A549 (cell line): ENCODE measurements at regions not wholly inside any gene's neighbourhood (a gene's known extent, or its start where the extent isn't known, plus 50 kb on each side); places are given as distances from the start of the nearest gene placed in this dataset.

Source experiments
- ATAC-seq, 2 experiments: fragments of 200-7000 bp in 1 of 2; fragments of >200 bp in 1 of 2; cut with Nextera tagmentation in 1 of 2; cut with Tn5 transposase in 1 of 2; 3 replicates each; pipeline versions ENCODE4 v1.8.0 to v1.9.1; 2018 to 2020; ENCODE audit warnings: mild to moderate bottlenecking in 1 of 2, moderate library complexity in 1 of 2
- CTCF ChIA-PET: fragments of 300-600 bp; sonication (Branson Sonifier 250); formaldehyde crosslinking; extraction: SDS; loops from one replicate; lab custom pipeline; 2021; ENCODE audit warnings: antibody characterized with exemption, inconsistent platforms; lab: Yijun Ruan, JAX
- POLR2A ChIA-PET: fragments of 350-600 bp; formaldehyde crosslinking; extraction: SDS; loops from one replicate; lab custom pipeline; 2021; ENCODE audit warnings: antibody characterized with exemption, inconsistent platforms; lab: Yijun Ruan, JAX
- DNase-seq, 2 experiments: peaks; one replicate each; pipeline versions ENCODE4 v3.0.0 to v3.0.0-alpha.2; 2011 to 2016; ENCODE audit warnings: low read depth in 1 of 2, low spot score in 1 of 2
- FAIRE-seq: peaks from 2 replicates; lab custom pipeline; 2011; peaks lifted over from hg19 to GRCh38; lab: Jason Lieb, UNC
- H3K27ac ChIP-seq, 2 experiments: fragments of >200 bp; sonication (Bioruptor Twin); formaldehyde crosslinking; 3 replicates each; pipeline ENCODE4 v1.5.1; 2016 to 2017
- H3K4me1 ChIP-seq: fragments of >200 bp; sonication (Bioruptor Twin); formaldehyde crosslinking; 3 replicates; pipeline ENCODE4 v1.6.1; 2016
- H3K4me2 ChIP-seq: fragments of >200 bp; sonication (Bioruptor Twin); formaldehyde crosslinking; 3 replicates; pipeline ENCODE4 v1.6.1; 2016
- H3K4me3 ChIP-seq: fragments of >200 bp; sonication (Bioruptor Twin); formaldehyde crosslinking; 3 replicates; pipeline ENCODE4 v1.5.1; 2016
- H3K9me3 ChIP-seq: fragments of >200 bp; sonication (Bioruptor Twin); formaldehyde crosslinking; 3 replicates; pipeline ENCODE4 v1.6.1; 2016
- BHLHE40 ChIP-seq: IDR thresholded peaks from 2 replicates; pipeline ENCODE4 v1.6.1; 2012; ENCODE audit warnings: low read depth, low read length, inconsistent platforms
- CBX2 ChIP-seq: fragments of 200-600 bp; sonication (generic); IDR thresholded peaks from 2 replicates; pipeline ENCODE4 v1.6.1; 2016; ENCODE audit warnings: low read depth, mild to moderate bottlenecking, borderline replicate concordance
- CBX8 ChIP-seq: fragments of 200-600 bp; sonication (generic); IDR thresholded peaks from 2 replicates; pipeline ENCODE4 v1.6.1; 2016
- CEBPB ChIP-seq, 2 experiments: fragments of >200 bp in 1 of 2; sonication (Bioruptor Twin) in 1 of 2; formaldehyde crosslinking in 1 of 2; IDR thresholded peaks; 2 replicates each; pipeline ENCODE4 v1.6.1; 2012 to 2016
- CHD2 ChIP-seq: fragments of 150-350 bp; IDR thresholded peaks from 2 replicates; pipeline ENCODE4 v1.6.1; 2014; ENCODE audit warnings: low read length; ENCODE audit not compliant: partially characterized antibody
- EHF ChIP-seq: fragments of 250-450 bp; sonication (Bioruptor Pico); IDR thresholded peaks from 2 replicates; pipeline ENCODE4 v1.5.0; 2020; ENCODE audit warnings: mild to moderate bottlenecking
- EP300 ChIP-seq, 2 experiments: fragments of >200 bp; sonication (Bioruptor Twin); formaldehyde crosslinking; IDR thresholded peaks; 2 replicates in 1 of 2; 3 replicates in 1 of 2; pipeline ENCODE4 v1.6.1; 2016 to 2017
- ESRRA ChIP-seq: fragments of 150-350 bp; IDR thresholded peaks from 2 replicates; pipeline ENCODE4 v1.6.1; 2014; ENCODE audit warnings: mild to moderate bottlenecking, low read length, borderline replicate concordance
- FOSB ChIP-seq: fragments of 250-450 bp; sonication (Bioruptor Pico); IDR thresholded peaks from 2 replicates; pipeline ENCODE4 v1.5.0; 2020; ENCODE audit warnings: mild to moderate bottlenecking, moderate library complexity
- FOXS1 ChIP-seq: fragments of 250-450 bp; sonication (Bioruptor Pico); IDR thresholded peaks from 2 replicates; pipeline ENCODE4 v1.5.0; 2020; ENCODE audit warnings: mild to moderate bottlenecking, moderate library complexity
- HDAC2 ChIP-seq: fragments of 200-600 bp; sonication (generic); IDR thresholded peaks from 2 replicates; pipeline ENCODE4 v1.6.1; 2016
- HEYL ChIP-seq: fragments of 250-450 bp; sonication (Bioruptor Pico); IDR thresholded peaks from 2 replicates; pipeline ENCODE4 v1.8.0; 2021; ENCODE audit warnings: mild to moderate bottlenecking, moderate library complexity
- JUN ChIP-seq, 2 experiments: fragments of >200 bp; sonication (Bioruptor Twin); formaldehyde crosslinking; IDR thresholded peaks; 2 replicates in 1 of 2; 3 replicates in 1 of 2; pipeline ENCODE4 v1.6.1; 2016 to 2017
- KDM5A ChIP-seq: fragments of 200-600 bp; sonication (generic); IDR thresholded peaks from 2 replicates; pipeline ENCODE4 v1.6.1; 2016; ENCODE audit warnings: antibody characterized with exemption, mild to moderate bottlenecking
- MAFK ChIP-seq: fragments of 450-650 bp; IDR thresholded peaks from 2 replicates; pipeline ENCODE4 v1.6.1; 2014; ENCODE audit not compliant: partially characterized antibody
- MAZ ChIP-seq: fragments of 150-350 bp; IDR thresholded peaks from 2 replicates; pipeline ENCODE4 v1.6.1; 2014; ENCODE audit warnings: antibody characterized with exemption, low read depth, low read length, borderline replicate concordance
- NPAS2 ChIP-seq: fragments of 250-450 bp; sonication (Bioruptor Pico); IDR thresholded peaks from 2 replicates; pipeline ENCODE4 v1.8.0; 2022; ENCODE audit warnings: mild to moderate bottlenecking, moderate library complexity, borderline replicate concordance
- NR3C1 ChIP-seq: fragments of >200 bp; sonication (Bioruptor Twin); formaldehyde crosslinking; IDR thresholded peaks from 3 replicates; pipeline ENCODE4 v1.6.1; 2017
- PHF8 ChIP-seq: fragments of 200-600 bp; sonication (generic); IDR thresholded peaks from 2 replicates; pipeline ENCODE4 v1.6.1; 2016; ENCODE audit warnings: low read depth, mild to moderate bottlenecking, antibody characterized with exemption, moderate library complexity, borderline replicate concordance
- POLR2A ChIP-seq: IDR thresholded peaks from 2 replicates; pipeline ENCODE4 v1.6.1; 2012; ENCODE audit warnings: mild to moderate bottlenecking, low read length
- POLR2AphosphoS2 ChIP-seq: conservative IDR thresholded peaks from 2 replicates; pipeline ENCODE4 v1.6.1; 2012; ENCODE audit warnings: low read length, improper control_type of control experiment, inconsistent platforms
- RAD21 ChIP-seq, 2 experiments: fragments of >200 bp in 1 of 2; sonication (Bioruptor Twin) in 1 of 2; formaldehyde crosslinking in 1 of 2; IDR thresholded peaks in 1 of 2; conservative IDR thresholded peaks in 1 of 2; 2 replicates in 1 of 2; 3 replicates in 1 of 2; pipeline ENCODE4 v1.6.1; 2012 to 2018; ENCODE audit warnings: inconsistent platforms in 1 of 2
- SREBF2 ChIP-seq: fragments of 450-650 bp; IDR thresholded peaks from 2 replicates; pipeline ENCODE4 v1.6.1; 2014; ENCODE audit warnings: mild to moderate bottlenecking, moderate library complexity
- TFCP2L1 ChIP-seq: fragments of 250-450 bp; sonication (Bioruptor Pico); IDR thresholded peaks from 2 replicates; pipeline ENCODE4 v1.5.0; 2021; ENCODE audit warnings: mild to moderate bottlenecking
- ZNF302 ChIP-seq: fragments of 250-450 bp; sonication (Bioruptor Pico); IDR thresholded peaks from 2 replicates; pipeline ENCODE4 v1.9.0; 2021; ENCODE audit warnings: inconsistent platforms, mild to moderate bottlenecking, moderate library complexity
- WGBS: methylation state at CpG from one replicate; pipeline ENCODE4 v1.1.6; 2017; ENCODE audit errors: missing lambda C conversion rate; 5-methylcytosine and 5-hydroxymethylcytosine counted together
- TF ChIP-seq, protein P1 (sequence below): fragments of 450-650 bp; IDR thresholded peaks from 2 replicates; pipeline ENCODE4 v1.6.1; 2014; ENCODE audit warnings: antibody characterized with exemption
- TF ChIP-seq, protein P2 (sequence below): fragments of >200 bp; sonication (Bioruptor Twin); formaldehyde crosslinking; IDR thresholded peaks from 2 replicates; pipeline ENCODE4 v1.6.1; 2016
- TF ChIP-seq, protein P3 (sequence below): fragments of 150-350 bp; IDR thresholded peaks from 2 replicates; pipeline ENCODE4 v1.6.1; 2014; ENCODE audit warnings: low read depth, mild to moderate bottlenecking, low read length

DNA sequence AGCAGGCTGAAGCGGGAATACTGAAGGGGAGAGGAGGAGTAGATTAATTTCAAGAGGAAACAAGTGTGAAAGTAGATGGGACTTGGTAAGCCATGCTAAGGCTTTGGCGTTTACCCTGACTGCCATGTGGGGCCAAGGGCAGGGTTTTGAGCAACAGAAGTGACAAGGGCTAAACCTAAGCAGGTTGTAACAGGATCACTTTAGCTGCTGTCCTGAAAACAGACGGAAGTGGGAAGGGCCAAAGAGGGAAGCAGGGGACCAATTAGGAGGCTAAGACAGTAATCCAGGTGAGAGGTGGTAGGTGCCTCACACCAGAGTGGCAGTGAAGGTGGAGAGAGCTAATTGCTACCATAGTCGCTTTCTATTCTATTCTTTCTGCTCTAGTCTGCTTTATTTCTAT is 166.5 kb downstream of the PJA1 start:
- TF ChIP-seq ESRRA: no peak
- TF ChIP-seq, protein P1, sequence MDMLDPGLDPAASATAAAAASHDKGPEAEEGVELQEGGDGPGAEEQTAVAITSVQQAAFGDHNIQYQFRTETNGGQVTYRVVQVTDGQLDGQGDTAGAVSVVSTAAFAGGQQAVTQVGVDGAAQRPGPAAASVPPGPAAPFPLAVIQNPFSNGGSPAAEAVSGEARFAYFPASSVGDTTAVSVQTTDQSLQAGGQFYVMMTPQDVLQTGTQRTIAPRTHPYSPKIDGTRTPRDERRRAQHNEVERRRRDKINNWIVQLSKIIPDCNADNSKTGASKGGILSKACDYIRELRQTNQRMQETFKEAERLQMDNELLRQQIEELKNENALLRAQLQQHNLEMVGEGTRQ: no peak
- TF ChIP-seq ZNF302: no peak
- no peak for TF ChIP-seq CHD2
- no peak for TF ChIP-seq BHLHE40
- no peak for TF ChIP-seq HEYL (CRISPR knock-in tag)
- TF ChIP-seq MAFK: no peak
- TF ChIP-seq JUN (IDR thresholded peaks at IDR 0.05): no peak
- no peak for TF ChIP-seq CBX2
- DNase-seq (no peak), FAIRE-seq (no peak), ATAC-seq (no peak)
- WGBS: 69% methylated on average over 4 of the region's 4 CpGs
- H3K9me3 ChIP-seq: no peaks in the 10 kb centered on the region
- no peaks in the 10 kb centered on the region for H3K4me1 ChIP-seq
- CTCF ChIA-PET: no interaction called here
- H3K4me2 ChIP-seq: no peak overlapping the region
- POLR2A ChIA-PET: no interaction called here
- no peak overlapping the region for H3K27ac ChIP-seq
- no peak overlapping the region for H3K4me3 ChIP-seq

DNA sequence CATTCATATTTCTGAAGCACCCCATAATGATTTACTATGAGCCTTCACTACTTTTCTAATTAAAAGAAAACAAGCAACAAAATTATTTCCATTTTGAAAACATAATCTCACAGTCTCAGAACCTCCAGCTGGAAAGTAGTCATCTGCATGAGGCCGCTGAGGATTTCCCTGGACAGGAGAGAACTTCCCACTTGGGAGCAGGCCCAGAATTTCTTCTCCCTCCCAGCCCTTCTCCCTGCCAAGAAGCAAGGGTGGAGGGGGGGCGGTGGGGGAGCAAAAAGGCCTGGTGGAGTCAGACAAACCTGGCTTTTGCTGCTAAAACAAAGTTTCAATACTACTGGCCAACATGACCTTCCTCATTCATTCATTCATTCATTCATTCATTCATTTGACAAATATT is 167.3 kb downstream of the PJA1 start:
- POLR2A ChIA-PET: no interaction called here
- no peaks in the 10 kb centered on the region for H3K9me3 ChIP-seq
- H3K4me3 ChIP-seq: no peak overlapping the region
- ATAC-seq: no peak
- TF ChIP-seq ZNF302 (no peak), MAZ (no peak), CEBPB (IDR thresholded peaks at IDR 0.05) (no peak), CBX8 (no peak), NPAS2 (no peak), TFCP2L1 (no peak), HDAC2 (no peak), NR3C1 (no peak), KDM5A (no peak), POLR2AphosphoS2 (no peak), SREBF2 (no peak), RAD21 (conservative IDR thresholded peaks at IDR 0.05 in 1 of 2, IDR thresholded peaks at IDR 0.05 in 1 of 2) (no peak), PHF8 (no peak)
- TF ChIP-seq, protein P2, sequence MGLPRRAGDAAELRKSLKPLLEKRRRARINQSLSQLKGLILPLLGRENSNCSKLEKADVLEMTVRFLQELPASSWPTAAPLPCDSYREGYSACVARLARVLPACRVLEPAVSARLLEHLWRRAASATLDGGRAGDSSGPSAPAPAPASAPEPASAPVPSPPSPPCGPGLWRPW: no peak
- TF ChIP-seq, protein P3, sequence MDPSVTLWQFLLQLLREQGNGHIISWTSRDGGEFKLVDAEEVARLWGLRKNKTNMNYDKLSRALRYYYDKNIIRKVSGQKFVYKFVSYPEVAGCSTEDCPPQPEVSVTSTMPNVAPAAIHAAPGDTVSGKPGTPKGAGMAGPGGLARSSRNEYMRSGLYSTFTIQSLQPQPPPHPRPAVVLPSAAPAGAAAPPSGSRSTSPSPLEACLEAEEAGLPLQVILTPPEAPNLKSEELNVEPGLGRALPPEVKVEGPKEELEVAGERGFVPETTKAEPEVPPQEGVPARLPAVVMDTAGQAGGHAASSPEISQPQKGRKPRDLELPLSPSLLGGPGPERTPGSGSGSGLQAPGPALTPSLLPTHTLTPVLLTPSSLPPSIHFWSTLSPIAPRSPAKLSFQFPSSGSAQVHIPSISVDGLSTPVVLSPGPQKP: no peak
- TF ChIP-seq, all 56 proteins: peak for 0
- Histone ChIP-seq H3K27ac (no peak overlapping the region), H3K4me1 (no peaks in the 10 kb centered on the region), H3K4me2 (no peak overlapping the region)
- FAIRE-seq: no peak
- DNase-seq: no peak
- CTCF ChIA-PET: no interaction called here
- 35% methylated on average over 2 of the region's 2 CpGs for WGBS

DNA sequence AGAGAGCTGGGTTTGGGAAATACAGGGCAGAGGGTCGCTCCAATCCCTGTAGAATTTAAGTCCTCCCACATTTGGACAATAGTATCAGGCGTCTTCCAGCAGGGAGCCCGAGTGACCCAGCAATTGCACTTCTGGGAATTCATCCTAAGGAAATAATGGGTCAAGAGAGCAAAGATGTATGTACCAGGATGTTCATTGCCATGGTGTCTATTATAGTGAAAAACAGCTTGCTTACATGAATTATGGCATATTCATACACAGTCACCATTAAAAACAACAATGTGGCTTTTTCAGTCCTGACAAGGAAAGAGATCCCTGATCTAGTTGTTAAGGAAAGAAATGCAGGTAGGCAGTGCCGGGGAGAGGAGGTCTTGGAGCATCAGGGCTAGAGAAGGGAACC is 167.7 kb downstream of the PJA1 start:
- 53% methylated on average over 4 of the region's 4 CpGs for WGBS
- no peak for ATAC-seq
- no peak for DNase-seq
- CTCF ChIA-PET: no interaction called here
- no peak for FAIRE-seq
- Histone ChIP-seq H3K4me2 (no peak overlapping the region), H3K27ac (no peak overlapping the region), H3K4me1 (no peaks in the 10 kb centered on the region), H3K4me3 (no peak overlapping the region), H3K9me3 (no peaks in the 10 kb centered on the region)
- no peak for TF ChIP-seq MAZ
- TF ChIP-seq TFCP2L1: no peak
- no peak for TF ChIP-seq POLR2A
- no peak for TF ChIP-seq ESRRA
- TF ChIP-seq FOSB (CRISPR knock-in tag): no peak
- TF ChIP-seq POLR2AphosphoS2: no peak
- no peak for TF ChIP-seq EP300 (IDR thresholded peaks at IDR 0.05)
- no peak for TF ChIP-seq EHF (CRISPR knock-in tag)
- TF ChIP-seq MAFK: no peak
- TF ChIP-seq FOXS1 (CRISPR knock-in tag): no peak
- TF ChIP-seq ZNF302: no peak
- no peak for TF ChIP-seq HEYL (CRISPR knock-in tag)
- TF ChIP-seq, protein P2: no peak
- POLR2A ChIA-PET: no interaction called here
